Tibial nerve (tissue), 4 donors: ENCODE measurements at regions not wholly inside any gene's neighbourhood (a gene's known extent, or its start where the extent isn't known, plus 50 kb on each side); places are given as distances from the start of the nearest gene placed in this dataset.

Experiments
- EP300 ChIP-seq, 2 donors: sonication (generic); formaldehyde crosslinking; IDR thresholded peaks; one replicate each; pipeline ENCODE4 v1.6.1; 2017; ENCODE audit warnings: antibody characterized with exemption in 2 of 2, mild to moderate bottlenecking in 1 of 2
- POLR2A ChIP-seq, 2 donors: fragments of 450-650 bp; IDR thresholded peaks; one replicate each; pipeline ENCODE4 v1.6.1; 2017; ENCODE audit warnings: antibody characterized with exemption in 2 of 2, mild to moderate bottlenecking in 2 of 2, moderate library complexity in 2 of 2
- TF ChIP-seq, protein P1 (sequence below), 5 experiments: fragments of 200-600 bp in 3 of 5; fragments of 450-650 bp in 2 of 5; sonication (generic) in 3 of 5; IDR thresholded peaks; one replicate each; pipeline ENCODE4 v1.5.1; 2016 to 2019; ENCODE audit warnings: antibody characterized with exemption in 5 of 5, mild to moderate bottlenecking in 3 of 5, moderate library complexity in 2 of 5

- TF ChIP-seq, protein P1, sequence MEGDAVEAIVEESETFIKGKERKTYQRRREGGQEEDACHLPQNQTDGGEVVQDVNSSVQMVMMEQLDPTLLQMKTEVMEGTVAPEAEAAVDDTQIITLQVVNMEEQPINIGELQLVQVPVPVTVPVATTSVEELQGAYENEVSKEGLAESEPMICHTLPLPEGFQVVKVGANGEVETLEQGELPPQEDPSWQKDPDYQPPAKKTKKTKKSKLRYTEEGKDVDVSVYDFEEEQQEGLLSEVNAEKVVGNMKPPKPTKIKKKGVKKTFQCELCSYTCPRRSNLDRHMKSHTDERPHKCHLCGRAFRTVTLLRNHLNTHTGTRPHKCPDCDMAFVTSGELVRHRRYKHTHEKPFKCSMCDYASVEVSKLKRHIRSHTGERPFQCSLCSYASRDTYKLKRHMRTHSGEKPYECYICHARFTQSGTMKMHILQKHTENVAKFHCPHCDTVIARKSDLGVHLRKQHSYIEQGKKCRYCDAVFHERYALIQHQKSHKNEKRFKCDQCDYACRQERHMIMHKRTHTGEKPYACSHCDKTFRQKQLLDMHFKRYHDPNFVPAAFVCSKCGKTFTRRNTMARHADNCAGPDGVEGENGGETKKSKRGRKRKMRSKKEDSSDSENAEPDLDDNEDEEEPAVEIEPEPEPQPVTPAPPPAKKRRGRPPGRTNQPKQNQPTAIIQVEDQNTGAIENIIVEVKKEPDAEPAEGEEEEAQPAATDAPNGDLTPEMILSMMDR (IDR thresholded peaks at IDR 0.05), result no peak
- TF ChIP-seq EP300 (IDR thresholded peaks at IDR 0.05), result no peak
- no peak for TF ChIP-seq POLR2A (IDR thresholded peaks at IDR 0.05)
Observed at GRCh38 chr5:99102073-99102697, 173.4 kb upstream of the CHD1 start.
